SKM-1 (cell line): ENCODE measurements at regions not wholly inside any gene's neighbourhood (a gene's known extent, or its start where the extent isn't known, plus 50 kb on each side); places are given as distances from the start of the nearest gene placed in this dataset.

Source experiments
- DNase-seq: peaks from one replicate; lab custom pipeline; 2025; ENCODE audit not compliant: unreplicated experiment; lab: John Stamatoyannopoulos, UW

- no peak for DNase-seq
These were observed 472.6 kb downstream of the ENC1 start for GRCh38 chr5:74167930-74168315.

- no peak for DNase-seq
These were observed 473.2 kb downstream of the ENC1 start for GRCh38 chr5:74167206-74167929.

GRCh38 chr5:74166064-74166463, 474.5 kb downstream of the ENC1 start:
- no peak for DNase-seq

- no peak for DNase-seq
These were observed 475.7 kb downstream of the ENC1 start for GRCh38 chr5:74164725-74165235.

DNA sequence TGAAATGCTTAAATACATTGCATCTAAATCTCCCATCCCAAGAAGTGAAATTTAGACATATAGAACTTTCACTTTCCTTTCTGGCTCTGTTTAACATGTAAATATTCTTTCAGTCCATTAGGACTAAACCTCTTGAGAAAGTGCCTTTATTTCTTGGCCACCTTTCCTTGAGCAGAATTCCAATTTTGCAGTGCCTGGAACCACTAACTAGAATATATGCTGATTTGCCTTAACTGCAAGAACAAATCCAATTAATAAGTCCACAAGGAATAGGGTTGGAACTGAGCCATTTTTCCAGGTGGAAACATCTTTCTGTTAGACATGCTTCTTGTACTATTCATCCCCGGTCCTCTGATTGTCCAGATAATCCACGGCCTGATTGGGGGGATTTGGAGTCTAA, 478.0 kb downstream of the ENC1 start:
- no peak for DNase-seq

DNA sequence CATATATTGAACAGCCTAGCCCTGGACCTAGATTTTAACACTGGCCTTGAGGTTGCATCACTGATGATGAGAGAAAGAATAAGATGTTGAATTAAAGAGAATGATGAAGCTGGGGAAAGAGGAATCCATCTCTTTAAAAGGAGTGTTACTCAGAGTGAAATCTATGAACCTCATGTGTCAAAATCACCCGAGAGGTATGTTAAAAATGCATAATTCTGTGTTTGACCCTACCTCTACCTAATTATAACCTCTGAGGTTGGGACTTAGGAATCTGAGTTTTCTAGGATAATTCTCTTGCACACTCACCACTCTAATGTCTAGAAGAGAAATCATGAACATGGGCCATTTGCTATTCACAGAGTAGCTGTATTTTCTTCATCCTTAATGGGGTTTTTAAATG, 479.4 kb downstream of the ENC1 start:
- no peak for DNase-seq

GRCh38 chr5:74156728-74157383, 483.7 kb downstream of the ENC1 start:
- DNase-seq, result no peak

- DNase-seq, result no peak
These were observed 485.0 kb downstream of the ENC1 start for GRCh38 chr5:74155501-74155900.

- DNase-seq, result no peak
These were observed 486.0 kb downstream of the ENC1 start for GRCh38 chr5:74154526-74154925.

- no peak for DNase-seq
These were observed 487.2 kb downstream of the ENC1 start for GRCh38 chr5:74153255-74153790.

GRCh38 chr5:74152625-74153254, 487.8 kb downstream of the ENC1 start:
- no peak for DNase-seq

DNA sequence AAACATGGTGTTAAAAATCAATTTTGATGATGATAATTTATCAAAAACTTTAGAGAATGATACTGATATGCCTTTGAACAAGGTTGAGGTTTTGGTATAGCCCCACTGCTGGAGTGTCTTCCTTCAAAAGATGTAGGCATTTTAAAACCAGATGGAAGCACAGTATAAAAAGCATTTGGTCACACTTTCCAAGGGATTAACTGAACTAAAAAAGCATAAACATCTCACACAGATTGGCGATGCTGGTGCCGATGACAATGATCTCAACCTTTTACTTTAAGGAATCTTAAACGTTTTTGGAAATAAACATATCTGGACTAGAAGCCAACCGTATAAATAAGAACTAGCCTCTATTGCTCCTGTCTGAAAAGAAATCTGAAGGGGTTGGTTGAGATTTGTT, 488.4 kb downstream of the ENC1 start:
- DNase-seq, result no peak

GRCh38 chr5:74149395-74149794, 491.1 kb downstream of the ENC1 start:
- no peak for DNase-seq

GRCh38 chr5:74148321-74148720, 492.2 kb downstream of the ENC1 start:
- DNase-seq, result no peak

DNA sequence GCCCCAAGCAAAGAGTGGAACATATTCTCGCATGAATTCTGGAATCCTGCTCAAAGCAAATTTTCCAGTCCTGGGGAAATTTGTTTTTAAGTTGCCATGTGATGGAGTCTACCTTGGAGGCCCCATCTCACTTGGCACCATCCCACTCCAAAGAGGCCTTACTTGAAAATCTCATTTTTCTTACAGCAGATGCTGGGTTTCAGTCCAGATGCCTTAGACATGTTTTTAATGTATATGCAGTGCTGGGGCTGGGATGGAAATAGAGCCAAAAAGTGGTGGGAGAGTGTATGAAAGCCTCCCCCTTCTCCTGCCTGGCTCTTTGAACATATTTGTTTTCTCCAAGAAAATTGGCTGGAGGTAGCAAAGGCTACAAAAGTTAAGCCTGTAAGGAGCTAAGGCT, 493.7 kb downstream of the ENC1 start:
- DNase-seq, result no peak

DNA sequence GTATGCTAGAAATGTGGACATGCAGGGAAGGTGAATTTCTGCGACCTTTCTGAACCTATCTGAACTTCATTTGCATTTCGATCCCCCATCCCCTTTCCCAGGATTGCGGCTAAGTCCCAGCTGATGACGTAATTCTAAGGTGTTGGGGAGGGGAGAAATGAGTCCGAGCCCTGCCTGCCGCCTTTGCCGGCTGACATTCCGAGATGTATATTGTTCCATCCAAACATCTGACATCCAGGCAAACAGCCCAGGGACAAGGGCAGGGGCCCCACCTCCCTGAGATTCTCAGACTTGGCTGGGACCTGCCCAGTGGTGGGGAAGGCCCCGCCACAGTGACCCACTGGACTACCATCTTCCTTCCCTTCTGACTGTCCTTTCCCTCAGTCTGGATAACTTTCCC, 494.6 kb downstream of the ENC1 start:
- no peak for DNase-seq

- no peak for DNase-seq
These were observed 496.7 kb downstream of the ENC1 start for GRCh38 chr5:74143721-74144330.

DNA sequence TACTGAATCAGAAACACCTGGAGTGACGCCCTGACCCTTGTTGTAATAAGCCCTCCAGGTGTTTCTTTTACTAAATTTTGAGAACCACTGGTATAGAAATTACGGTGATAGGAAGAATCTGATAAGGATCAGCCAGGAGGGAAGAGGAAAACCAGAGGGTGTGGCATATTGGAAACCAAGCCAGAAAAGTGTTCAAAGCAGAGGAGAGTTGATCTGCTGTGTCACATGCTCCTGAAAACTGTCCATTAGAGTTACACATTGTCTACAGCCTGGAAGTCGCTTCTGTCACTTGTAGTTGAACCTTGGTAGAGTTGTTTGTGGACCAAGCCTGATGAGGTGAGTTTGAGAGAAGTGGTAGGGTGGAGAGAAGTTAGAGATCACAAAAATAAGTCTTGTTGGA, 497.4 kb downstream of the ENC1 start:
- no peak for DNase-seq

DNA sequence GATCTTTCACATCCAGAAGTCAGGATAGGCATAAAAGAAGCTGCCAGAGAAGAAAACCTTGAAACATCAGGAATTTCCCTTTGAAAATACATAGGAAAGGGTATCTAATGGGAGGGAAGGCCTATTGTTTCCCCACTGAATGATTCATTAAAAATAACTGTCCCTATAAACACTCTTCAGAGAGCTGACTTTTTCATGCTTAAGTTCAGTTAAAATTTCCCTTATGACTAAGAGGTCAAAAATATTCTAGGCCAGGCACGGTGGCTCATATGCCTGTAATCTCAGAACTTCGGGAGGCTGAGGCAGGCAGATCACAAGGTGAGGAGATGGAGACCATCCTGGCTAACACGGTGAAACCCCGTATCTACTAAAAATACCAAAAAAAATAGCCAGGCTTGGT, 499.5 kb downstream of the ENC1 start:
- no peak for DNase-seq

GRCh38 chr5:74140409-74140808, 500.1 kb downstream of the ENC1 start:
- no peak for DNase-seq

DNA sequence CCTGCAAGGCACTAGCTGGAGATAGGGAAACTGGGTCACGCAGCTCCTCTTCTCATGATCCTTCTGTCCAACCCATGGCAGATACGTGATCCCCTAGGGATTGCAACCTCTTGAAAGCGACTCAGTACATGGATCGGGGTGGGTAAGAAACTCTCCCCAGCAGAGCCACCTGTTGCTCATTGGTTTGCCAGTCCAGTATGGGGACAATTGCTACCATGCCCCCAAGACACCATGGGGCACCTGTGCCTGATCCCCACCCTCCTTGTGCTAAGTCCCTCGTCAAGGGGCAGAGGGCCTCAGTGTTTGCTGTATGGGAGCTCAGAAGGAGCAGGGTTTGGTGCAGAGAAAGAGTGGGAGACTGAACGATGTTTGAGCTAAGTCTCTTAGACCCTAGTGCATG, 500.9 kb downstream of the ENC1 start:
- no peak for DNase-seq

GRCh38 chr5:74138721-74139120, 501.8 kb downstream of the ENC1 start:
- no peak for DNase-seq
